Right lobe of liver (tissue), 6 donors: ENCODE measurements at regions not wholly inside any gene's neighbourhood (a gene's known extent, or its start where the extent isn't known, plus 50 kb on each side); places are given as distances from the start of the nearest gene placed in this dataset.

Source experiments
- ATAC-seq, 4 donors: fragments of 200-7000 bp; cut with Tn5 transposase; one replicate each; pipeline ENCODE4 v1.9.1; 2020; ENCODE audit warnings: mild to moderate bottlenecking in 4 of 4, moderate library complexity in 4 of 4
- DNase-seq, 3 donors: peaks; one replicate each; pipeline ENCODE4 v3.0.0-alpha.2; 2020
- H3K27ac ChIP-seq, 3 donors: fragments of 200-600 bp; one replicate each; pipeline ENCODE4 v1.8.0; 2022
- H3K27me3 ChIP-seq, 2 donors: fragments of 200-600 bp; one replicate each; pipeline ENCODE4 v1.8.0; 2022
- H3K36me3 ChIP-seq, 4 donors: fragments of 200-600 bp; sonication (generic) in 1 of 4; one replicate each; pipeline versions ENCODE4 v1.5.1 to v1.8.0; 2017 to 2022; ENCODE audit warnings: control low read depth in 1 of 4
- H3K4me1 ChIP-seq, 4 donors: fragments of 200-600 bp; sonication (generic) in 1 of 4; one replicate each; pipeline versions ENCODE4 v1.5.1 to v1.8.0; 2017 to 2022; ENCODE audit warnings: control low read depth in 1 of 4
- H3K4me3 ChIP-seq, 3 donors: fragments of 200-600 bp; one replicate each; pipeline ENCODE4 v1.8.0; 2022
- H3K9me3 ChIP-seq, 4 donors: fragments of 200-600 bp; sonication (generic) in 1 of 4; one replicate each; pipeline versions ENCODE4 v1.5.1 to v1.8.0; 2017 to 2022; ENCODE audit warnings: control low read depth in 1 of 4
- POLR2A ChIP-seq: fragments of 450-650 bp; IDR thresholded peaks from one replicate; pipeline ENCODE4 v1.6.1; 2017; ENCODE audit warnings: antibody characterized with exemption, mild to moderate bottlenecking
- WGBS: methylation state at CpG from one replicate; pipeline ENCODE4 v1.1.6; 2018; ENCODE audit warnings: low coverage, low lambda C conversion rate; ENCODE audit not compliant: insufficient coverage; ENCODE audit errors: missing lambda C conversion rate; 5-methylcytosine and 5-hydroxymethylcytosine counted together
- intact Hi-C, 2 donors: fragments of 100-400 bp; cut with DNase I; formaldehyde crosslinking; loops; one replicate each; pipeline versions ENCODE4 v1.11.2 to v1.14.1; 2022
- TF ChIP-seq, protein P1 (sequence below), 4 donors: fragments of 200-600 bp in 3 of 4; fragments of 450-650 bp in 1 of 4; IDR thresholded peaks; one replicate each; pipeline versions ENCODE4 v1.5.1 to v1.8.0; 2016 to 2022; ENCODE audit warnings: antibody characterized with exemption in 4 of 4, mild to moderate bottlenecking in 2 of 4
- donor health status: DM: no; HTN: yes; CAD: no.
- donor health status: DM: no; HTN: no; CAD: no.
- donor health status: DM: no; HTN: no; CAD: no.
- donor health status: DM: no; HTN: yes; CAD: no.
- donor health status: DM: no; HTN: yes; CAD: no.

DNA sequence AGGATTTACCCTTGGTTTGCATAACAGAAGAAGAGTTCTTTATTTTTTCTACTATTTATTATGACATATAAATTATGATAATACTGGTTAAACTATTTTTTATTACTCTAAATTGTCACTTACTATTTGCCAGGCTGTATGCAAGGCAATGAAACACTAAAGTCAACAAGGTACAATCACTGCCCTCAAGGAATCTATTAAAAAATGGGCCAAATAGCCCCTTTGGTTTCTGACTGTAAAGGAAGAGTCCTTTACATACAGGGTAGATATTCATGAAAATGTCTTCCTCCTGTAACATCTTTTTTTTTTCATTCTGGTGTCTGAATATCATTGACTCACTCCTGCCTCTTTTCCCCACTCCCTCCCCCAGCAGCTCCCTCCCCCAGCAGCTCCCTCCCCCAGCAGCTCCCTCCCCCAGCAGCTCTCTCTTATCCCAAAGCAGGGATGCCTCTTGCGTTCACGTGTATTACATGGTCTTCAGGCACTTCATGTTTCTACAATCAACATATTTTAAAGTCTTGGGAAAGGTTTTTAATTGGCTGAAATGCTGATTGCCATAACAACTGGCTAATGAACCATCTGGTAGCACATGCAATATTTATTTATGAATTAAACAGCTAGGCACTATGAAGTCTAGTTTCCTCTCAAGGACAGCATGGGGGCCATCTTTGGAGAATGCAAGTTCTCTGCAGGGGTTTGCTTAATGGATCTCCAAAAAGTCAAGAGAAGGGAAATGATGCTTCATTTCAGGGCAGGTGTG, 400.4 kb upstream of the PLXNA2 start:
- Histone ChIP-seq H3K36me3 (no peaks in the 10 kb centered on the region), H3K27ac (no peak overlapping the region), H3K4me1 (no peaks in the 10 kb centered on the region), H3K4me3 (no peak overlapping the region), H3K9me3 (no peaks in the 10 kb centered on the region), H3K27me3 (no peaks in the 10 kb centered on the region)
- intact Hi-C loops = no loop called here
- no peak for DNase-seq
- TF ChIP-seq POLR2A = no peak
- TF ChIP-seq, protein P1, sequence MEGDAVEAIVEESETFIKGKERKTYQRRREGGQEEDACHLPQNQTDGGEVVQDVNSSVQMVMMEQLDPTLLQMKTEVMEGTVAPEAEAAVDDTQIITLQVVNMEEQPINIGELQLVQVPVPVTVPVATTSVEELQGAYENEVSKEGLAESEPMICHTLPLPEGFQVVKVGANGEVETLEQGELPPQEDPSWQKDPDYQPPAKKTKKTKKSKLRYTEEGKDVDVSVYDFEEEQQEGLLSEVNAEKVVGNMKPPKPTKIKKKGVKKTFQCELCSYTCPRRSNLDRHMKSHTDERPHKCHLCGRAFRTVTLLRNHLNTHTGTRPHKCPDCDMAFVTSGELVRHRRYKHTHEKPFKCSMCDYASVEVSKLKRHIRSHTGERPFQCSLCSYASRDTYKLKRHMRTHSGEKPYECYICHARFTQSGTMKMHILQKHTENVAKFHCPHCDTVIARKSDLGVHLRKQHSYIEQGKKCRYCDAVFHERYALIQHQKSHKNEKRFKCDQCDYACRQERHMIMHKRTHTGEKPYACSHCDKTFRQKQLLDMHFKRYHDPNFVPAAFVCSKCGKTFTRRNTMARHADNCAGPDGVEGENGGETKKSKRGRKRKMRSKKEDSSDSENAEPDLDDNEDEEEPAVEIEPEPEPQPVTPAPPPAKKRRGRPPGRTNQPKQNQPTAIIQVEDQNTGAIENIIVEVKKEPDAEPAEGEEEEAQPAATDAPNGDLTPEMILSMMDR (IDR thresholded peaks at IDR 0.05) = no peak
- no peak for ATAC-seq
- WGBS = 78% methylated on average over 2 of the region's 2 CpGs

DNA sequence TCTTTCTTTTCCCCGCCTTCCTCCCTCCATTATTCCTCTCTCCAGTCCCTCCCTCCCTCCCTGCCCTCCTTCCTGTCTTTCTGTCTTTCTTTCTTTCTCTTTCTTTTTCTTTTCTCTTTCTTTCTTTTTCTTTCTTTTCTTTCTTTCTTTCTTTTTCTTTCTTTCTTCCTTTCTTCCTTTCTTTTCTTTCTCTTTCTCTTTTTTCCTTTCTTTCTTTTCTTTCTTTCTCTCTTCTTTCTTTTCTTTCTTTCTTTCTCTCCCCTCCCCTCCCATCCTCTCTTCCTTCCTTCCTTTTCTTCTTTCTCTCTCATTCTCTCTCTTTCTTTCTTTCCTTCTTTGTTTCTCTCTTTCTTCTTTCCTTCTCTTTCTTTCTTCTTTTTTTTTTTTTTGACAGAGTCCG, 402.2 kb upstream of the PLXNA2 start:
- 84% methylated on average over 2 of the region's 2 CpGs for WGBS
- ATAC-seq (no peak), DNase-seq (no peak)
- Histone ChIP-seq H3K4me1 (no peaks in the 10 kb centered on the region), H3K27me3 (no peaks in the 10 kb centered on the region), H3K27ac (no peak overlapping the region), H3K9me3 (no peaks in the 10 kb centered on the region), H3K4me3 (no peak overlapping the region), H3K36me3 (no peaks in the 10 kb centered on the region)
- TF ChIP-seq, protein P1 (IDR thresholded peaks at IDR 0.05) = no peak
- no peak for TF ChIP-seq POLR2A
- intact Hi-C loops = no loop called here

- 57% methylated on average over 3 of the region's 3 CpGs for WGBS
- no peak for ATAC-seq
- Histone ChIP-seq H3K36me3 (no peaks in the 10 kb centered on the region), H3K4me1 (no peaks in the 10 kb centered on the region), H3K9me3 (no peaks in the 10 kb centered on the region), H3K27me3 (no peaks in the 10 kb centered on the region), H3K4me3 (no peak overlapping the region), H3K27ac (no peak overlapping the region)
- no peak for DNase-seq
- TF ChIP-seq, protein P1 (IDR thresholded peaks at IDR 0.05) = no peak
- no peak for TF ChIP-seq POLR2A
- intact Hi-C loops = no loop called here
Observed at GRCh38 chr1:208648146-208648545, 404.0 kb upstream of the PLXNA2 start.

DNA sequence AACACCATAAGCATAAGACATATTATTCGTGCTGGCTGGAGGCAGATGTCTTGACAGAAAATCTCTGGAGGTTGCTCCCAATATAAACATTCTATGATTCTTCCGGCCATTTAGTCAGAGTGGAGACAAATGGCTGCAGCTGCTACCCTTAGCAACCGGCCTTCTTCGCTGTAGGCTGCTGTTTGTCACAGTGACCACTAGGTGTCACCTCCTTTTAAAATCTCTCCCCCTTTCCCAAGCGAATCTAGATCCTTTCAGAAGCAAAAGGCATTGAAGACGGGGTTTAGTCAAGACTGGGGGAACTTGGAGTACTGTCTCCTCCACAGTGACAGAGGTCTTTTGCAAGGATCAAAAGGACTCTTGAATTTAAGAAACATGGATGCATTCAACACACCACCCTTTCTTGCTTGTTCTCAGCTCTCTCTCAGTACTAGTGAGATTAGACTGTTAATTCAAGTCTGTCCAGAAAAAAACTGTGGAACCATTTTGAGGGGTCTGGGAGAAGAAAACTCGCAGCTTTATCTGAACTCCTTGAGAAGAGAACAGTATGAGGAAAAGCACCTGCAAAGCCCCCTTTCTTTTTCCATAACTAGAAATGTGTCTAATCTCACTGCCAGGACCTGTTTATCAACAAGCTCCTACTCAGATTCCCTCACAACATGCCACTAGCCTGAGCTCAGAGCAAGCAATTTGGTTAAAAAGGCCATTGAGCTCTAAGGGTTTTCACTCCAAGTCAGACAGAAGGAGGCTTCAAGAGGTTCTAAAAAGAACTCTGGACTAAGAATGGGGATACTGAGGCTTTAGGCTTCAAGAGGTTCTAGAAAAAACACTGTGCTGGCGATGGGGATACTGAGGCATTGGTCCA, 408.3 kb upstream of the PLXNA2 start:
- Histone ChIP-seq H3K36me3 (no peaks in the 10 kb centered on the region), H3K9me3 (no peaks in the 10 kb centered on the region), H3K27ac (no peak overlapping the region), H3K4me3 (no peak overlapping the region), H3K4me1 (no peaks in the 10 kb centered on the region), H3K27me3 (peaks cover 0 to 5% of the 10 kb centered on the region in 2 donors)
- TF ChIP-seq, protein P1 (IDR thresholded peaks at IDR 0.05) = peak; percentile 76 to 87 (median 84)
- TF ChIP-seq POLR2A = no peak
- DNase-seq (peak in 2 of 3 donors; percentile 26 to 51), ATAC-seq (peak; percentile 95 to 96 (median 96))
- WGBS = 8% methylated on average over 8 of the region's 8 CpGs
- intact Hi-C loops = no loop called here
